Right lobe of liver (tissue), 6 donors: ENCODE measurements at regions not wholly inside any gene's neighbourhood (a gene's known extent, or its start where the extent isn't known, plus 50 kb on each side); places are given as distances from the start of the nearest gene placed in this dataset.
"Not testable (repeated sequence)": the region's sequence is repeated elsewhere in the genome, so short reads cannot be mapped to it uniquely, and the experiment has no call there.

Experiments used
- ATAC-seq, 4 donors: fragments of 200-7000 bp; cut with Tn5 transposase; one replicate each; pipeline ENCODE4 v1.9.1; 2020; ENCODE audit warnings: mild to moderate bottlenecking in 4 of 4, moderate library complexity in 4 of 4
- DNase-seq, 3 donors: peaks; one replicate each; pipeline ENCODE4 v3.0.0-alpha.2; 2020
- H3K27ac ChIP-seq, 3 donors: fragments of 200-600 bp; one replicate each; pipeline ENCODE4 v1.8.0; 2022
- H3K27me3 ChIP-seq, 2 donors: fragments of 200-600 bp; one replicate each; pipeline ENCODE4 v1.8.0; 2022
- H3K36me3 ChIP-seq, 4 donors: fragments of 200-600 bp; sonication (generic) in 1 of 4; one replicate each; pipeline versions ENCODE4 v1.5.1 to v1.8.0; 2017 to 2022; ENCODE audit warnings: control low read depth in 1 of 4
- H3K4me1 ChIP-seq, 4 donors: fragments of 200-600 bp; sonication (generic) in 1 of 4; one replicate each; pipeline versions ENCODE4 v1.5.1 to v1.8.0; 2017 to 2022; ENCODE audit warnings: control low read depth in 1 of 4
- H3K4me3 ChIP-seq, 3 donors: fragments of 200-600 bp; one replicate each; pipeline ENCODE4 v1.8.0; 2022
- H3K9me3 ChIP-seq, 4 donors: fragments of 200-600 bp; sonication (generic) in 1 of 4; one replicate each; pipeline versions ENCODE4 v1.5.1 to v1.8.0; 2017 to 2022; ENCODE audit warnings: control low read depth in 1 of 4
- POLR2A ChIP-seq: fragments of 450-650 bp; IDR thresholded peaks from one replicate; pipeline ENCODE4 v1.6.1; 2017; ENCODE audit warnings: antibody characterized with exemption, mild to moderate bottlenecking
- WGBS: methylation state at CpG from one replicate; pipeline ENCODE4 v1.1.6; 2018; ENCODE audit warnings: low coverage, low lambda C conversion rate; ENCODE audit not compliant: insufficient coverage; ENCODE audit errors: missing lambda C conversion rate; 5-methylcytosine and 5-hydroxymethylcytosine counted together
- intact Hi-C, 2 donors: fragments of 100-400 bp; cut with DNase I; formaldehyde crosslinking; loops; one replicate each; pipeline versions ENCODE4 v1.11.2 to v1.14.1; 2022
- TF ChIP-seq, protein P1 (sequence below), 4 donors: fragments of 200-600 bp in 3 of 4; fragments of 450-650 bp in 1 of 4; IDR thresholded peaks; one replicate each; pipeline versions ENCODE4 v1.5.1 to v1.8.0; 2016 to 2022; ENCODE audit warnings: antibody characterized with exemption in 4 of 4, mild to moderate bottlenecking in 2 of 4
- donor health status: DM: no; HTN: yes; CAD: no.
- donor health status: DM: no; HTN: no; CAD: no.
- donor health status: DM: no; HTN: no; CAD: no.
- donor health status: DM: no; HTN: yes; CAD: no.
- donor health status: DM: no; HTN: yes; CAD: no.

DNA sequence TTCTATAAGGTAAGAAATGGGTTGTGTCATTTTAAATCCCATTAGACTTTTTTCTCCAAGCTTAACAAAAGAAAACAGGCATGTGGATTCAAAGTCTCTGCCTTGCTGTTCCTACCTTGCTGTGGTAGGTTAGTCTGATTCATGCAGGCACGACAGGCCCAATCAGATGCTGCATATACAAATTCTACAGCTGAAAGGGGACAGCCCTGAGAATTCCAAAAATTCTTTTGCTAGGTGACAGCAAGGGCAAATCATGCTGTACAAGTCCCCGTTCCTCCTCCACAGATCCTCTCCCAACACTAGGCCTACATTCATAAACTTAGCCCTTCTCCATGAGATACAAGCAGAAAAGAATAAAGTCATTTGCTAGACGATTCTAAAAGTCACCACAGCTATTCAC, 161.2 kb upstream of the THBS1 start:
- DNase-seq: no peak
- TF ChIP-seq, protein P1, sequence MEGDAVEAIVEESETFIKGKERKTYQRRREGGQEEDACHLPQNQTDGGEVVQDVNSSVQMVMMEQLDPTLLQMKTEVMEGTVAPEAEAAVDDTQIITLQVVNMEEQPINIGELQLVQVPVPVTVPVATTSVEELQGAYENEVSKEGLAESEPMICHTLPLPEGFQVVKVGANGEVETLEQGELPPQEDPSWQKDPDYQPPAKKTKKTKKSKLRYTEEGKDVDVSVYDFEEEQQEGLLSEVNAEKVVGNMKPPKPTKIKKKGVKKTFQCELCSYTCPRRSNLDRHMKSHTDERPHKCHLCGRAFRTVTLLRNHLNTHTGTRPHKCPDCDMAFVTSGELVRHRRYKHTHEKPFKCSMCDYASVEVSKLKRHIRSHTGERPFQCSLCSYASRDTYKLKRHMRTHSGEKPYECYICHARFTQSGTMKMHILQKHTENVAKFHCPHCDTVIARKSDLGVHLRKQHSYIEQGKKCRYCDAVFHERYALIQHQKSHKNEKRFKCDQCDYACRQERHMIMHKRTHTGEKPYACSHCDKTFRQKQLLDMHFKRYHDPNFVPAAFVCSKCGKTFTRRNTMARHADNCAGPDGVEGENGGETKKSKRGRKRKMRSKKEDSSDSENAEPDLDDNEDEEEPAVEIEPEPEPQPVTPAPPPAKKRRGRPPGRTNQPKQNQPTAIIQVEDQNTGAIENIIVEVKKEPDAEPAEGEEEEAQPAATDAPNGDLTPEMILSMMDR (IDR thresholded peaks at IDR 0.05): no peak
- TF ChIP-seq POLR2A: no peak
- WGBS: 76% methylated on average over 3 of the region's 3 CpGs
- Histone ChIP-seq H3K4me1 (no peaks in the 10 kb centered on the region), H3K9me3 (no peaks in the 10 kb centered on the region), H3K27me3 (no peaks in the 10 kb centered on the region), H3K27ac (no peak overlapping the region), H3K36me3 (no peaks in the 10 kb centered on the region), H3K4me3 (no peak overlapping the region)
- intact Hi-C loops: no loop called here
- no peak for ATAC-seq

DNA sequence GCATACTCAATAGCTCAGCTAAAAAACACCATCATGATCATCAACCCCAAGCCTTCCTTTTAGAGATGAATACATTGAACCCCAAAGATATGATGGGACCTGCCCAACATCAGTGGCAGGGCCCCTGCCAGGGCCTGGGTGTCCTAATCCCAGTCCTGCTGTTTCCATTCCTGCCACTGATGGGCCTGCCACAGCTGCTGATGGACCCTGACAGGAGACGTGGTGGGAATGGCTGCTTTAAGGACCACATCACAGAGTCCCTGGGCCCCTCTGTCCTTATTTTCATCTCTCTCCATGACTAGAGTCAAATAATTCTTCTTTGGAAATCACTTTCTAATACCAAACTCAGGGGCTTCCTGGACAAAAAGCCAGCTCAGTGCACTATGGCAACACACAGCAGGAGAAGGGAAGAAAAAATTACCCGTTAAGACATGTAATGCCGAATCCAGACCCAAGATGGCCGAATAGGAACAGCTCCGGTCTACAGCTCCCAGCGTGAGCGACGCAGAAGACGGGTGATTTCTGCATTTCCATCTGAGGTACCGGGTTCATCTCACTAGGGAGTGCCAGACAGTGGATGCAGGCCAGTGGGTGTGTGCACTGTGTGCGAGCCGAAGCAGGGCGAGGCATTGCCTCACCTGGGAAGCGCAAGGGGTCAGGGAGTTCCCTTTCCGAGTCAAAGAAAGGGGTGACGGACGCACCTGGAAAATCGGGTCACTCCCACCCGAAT, 160.6 kb upstream of the THBS1 start:
- not testable (repeated sequence) for ATAC-seq, DNase-seq

DNA sequence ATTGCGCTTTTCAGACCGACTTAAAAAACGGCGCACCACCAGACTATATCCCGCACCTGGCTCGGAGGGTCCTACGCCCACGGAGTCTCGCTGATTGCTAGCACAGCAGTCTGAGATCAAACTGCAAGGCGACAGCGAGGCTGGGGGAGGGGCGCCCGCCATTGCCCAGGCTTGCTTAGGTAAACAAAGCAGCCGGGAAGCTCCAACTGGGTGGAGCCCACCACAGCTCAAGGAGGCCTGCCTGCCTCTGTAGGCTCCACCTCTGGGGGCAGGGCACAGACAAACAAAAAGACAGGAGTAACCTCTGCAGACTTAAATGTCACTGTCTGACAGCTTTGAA, 160.1 kb upstream of the THBS1 start:
- DNase-seq, H3K9me3 ChIP-seq, H3K4me3 ChIP-seq, ATAC-seq, H3K36me3 ChIP-seq, intact Hi-C loops, H3K4me1 ChIP-seq, H3K27me3 ChIP-seq, H3K27ac ChIP-seq: not testable (repeated sequence)
- WGBS: 53% methylated on average over 4 of the region's 14 CpGs

More for the DNA sequence above, 160.6 kb upstream of the THBS1 start:
- H3K36me3 ChIP-seq, H3K27me3 ChIP-seq, H3K4me1 ChIP-seq, H3K9me3 ChIP-seq, H3K27ac ChIP-seq, intact Hi-C loops: not testable (repeated sequence)
- 92% methylated on average over 6 of the region's 19 CpGs for WGBS
- H3K4me3 ChIP-seq: peak overlapping the region in 1 of 3 donors; percentile 2

GRCh38 chr15:39426552-39427532, 154.0 kb upstream of the THBS1 start:
- TF ChIP-seq, protein P1 (IDR thresholded peaks at IDR 0.05): no peak
- TF ChIP-seq POLR2A: no peak
- DNase-seq: peak in 2 of 3 donors; percentile 34 to 57
- H3K27ac ChIP-seq: no peak overlapping the region

DNA sequence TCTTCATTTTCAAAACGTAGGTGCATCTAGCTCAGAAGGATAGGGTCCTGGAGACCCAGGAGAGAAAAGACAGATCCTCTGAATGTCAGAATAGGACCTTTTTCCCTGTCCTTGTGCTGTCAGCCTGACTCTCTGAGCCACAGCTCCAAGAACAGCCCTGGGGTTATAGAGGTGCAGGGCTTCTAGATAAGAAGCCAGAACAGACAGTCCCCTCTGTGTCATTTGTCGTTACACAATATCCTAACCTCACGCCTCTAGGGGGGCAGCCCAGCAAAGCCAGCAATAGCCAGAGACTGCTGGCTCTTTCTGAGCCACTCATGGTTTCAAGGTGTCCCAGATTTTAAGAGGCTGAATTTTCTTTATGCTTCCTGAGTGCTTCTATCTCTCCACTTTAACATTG, 153.2 kb upstream of the THBS1 start:
- peak; percentile 38 to 78 (median 57) for ATAC-seq
- no peak for TF ChIP-seq POLR2A
- TF ChIP-seq, protein P1 (IDR thresholded peaks at IDR 0.05): no peak

More at GRCh38 chr15:39426552-39427532, 154.0 kb upstream of the THBS1 start:
- 54% methylated on average over 10 of the region's 19 CpGs for WGBS
- Histone ChIP-seq H3K4me1 (no peaks in the 10 kb centered on the region), H3K27me3 (no peaks in the 10 kb centered on the region), H3K4me3 (no peak overlapping the region), H3K9me3 (no peaks in the 10 kb centered on the region), H3K36me3 (no peaks in the 10 kb centered on the region)
- intact Hi-C loops: no loop called here
- ATAC-seq: peak; percentile 46 to 64 (median 58)

More for the DNA sequence above, 153.2 kb upstream of the THBS1 start:
- 10% methylated on average over 1 of the region's 3 CpGs for WGBS
- Histone ChIP-seq H3K4me1 (no peaks in the 10 kb centered on the region), H3K27ac (no peak overlapping the region), H3K4me3 (no peak overlapping the region), H3K27me3 (no peaks in the 10 kb centered on the region), H3K9me3 (no peaks in the 10 kb centered on the region), H3K36me3 (no peaks in the 10 kb centered on the region)
- DNase-seq: no peak
- intact Hi-C loops: no loop called here
